Activated naive CD4-positive, alpha-beta T cell treated with anti-CD3 and anti-CD28 coated beads for 36 hours (primary cell): ENCODE measurements at regions not wholly inside any gene's neighbourhood (a gene's known extent, or its start where the extent isn't known, plus 50 kb on each side); places are given as distances from the start of the nearest gene placed in this dataset.

Experiments
- CTCF ChIA-PET: fragments of 350-600 bp; sonication (Branson Sonifier 250); formaldehyde crosslinking; loops from one replicate; lab custom pipeline; 2021; ENCODE audit warnings: antibody characterized with exemption; lab: Charles Lee
- DNase-seq: peaks from one replicate; pipeline ENCODE4 v3.0.0-alpha.2; 2020
- H3K27ac Mint-ChIP-seq: one replicate; pipeline ENCODE4 v1.8.0; 2021; ENCODE audit warnings: mild to moderate bottlenecking, mixed read lengths
- H3K27me3 Mint-ChIP-seq: one replicate; pipeline ENCODE4 v1.8.0; 2021; ENCODE audit warnings: low read depth, mixed read lengths
- H3K36me3 Mint-ChIP-seq: one replicate; pipeline ENCODE4 v1.8.0; 2021; ENCODE audit warnings: low read depth, mixed read lengths
- H3K4me1 Mint-ChIP-seq: one replicate; pipeline ENCODE4 v1.8.0; 2021; ENCODE audit warnings: low read depth, mixed read lengths
- H3K4me3 Mint-ChIP-seq: one replicate; pipeline ENCODE4 v1.8.0; 2021; ENCODE audit warnings: mild to moderate bottlenecking, moderate library complexity, mixed read lengths
- H3K9me3 Mint-ChIP-seq: one replicate; pipeline ENCODE4 v1.8.0; 2021; ENCODE audit warnings: mixed read lengths
- intact Hi-C: fragments of 100-400 bp; cut with micrococcal nuclease; formaldehyde crosslinking; loops from one replicate; pipeline ENCODE4 v1.15.1; 2023

DNA sequence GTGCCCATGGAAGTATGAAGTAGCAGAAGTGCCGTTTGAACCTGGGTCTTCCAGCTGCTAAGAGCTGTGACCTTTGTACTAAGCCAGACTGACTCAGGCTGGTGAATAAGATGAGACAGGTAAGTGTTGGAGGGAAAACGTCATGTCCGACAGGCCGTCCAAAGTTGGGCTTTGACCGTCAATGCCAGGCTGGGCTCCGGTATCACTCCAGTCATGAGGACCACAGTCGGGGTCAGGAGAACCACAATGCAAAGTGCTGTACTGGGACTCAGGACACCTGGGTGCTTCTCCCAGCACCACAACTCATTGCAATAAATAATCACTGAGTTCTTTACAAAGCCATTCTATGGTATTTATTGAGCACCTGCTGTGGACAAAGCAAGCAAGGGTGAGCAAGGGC, 268.6 kb downstream of the HAPSTR1 start:
- Mint-ChIP-seq H3K4me1 (no peaks in the 10 kb centered on the region), H3K36me3 (no peaks in the 10 kb centered on the region), H3K27me3 (no peaks in the 10 kb centered on the region), H3K9me3 (peaks cover 23% of the 10 kb centered on the region), H3K4me3 (no peak overlapping the region), H3K27ac (no peak overlapping the region)
- intact Hi-C loops: no loop called here
- no peak for DNase-seq
- CTCF ChIA-PET: no interaction called here

DNA sequence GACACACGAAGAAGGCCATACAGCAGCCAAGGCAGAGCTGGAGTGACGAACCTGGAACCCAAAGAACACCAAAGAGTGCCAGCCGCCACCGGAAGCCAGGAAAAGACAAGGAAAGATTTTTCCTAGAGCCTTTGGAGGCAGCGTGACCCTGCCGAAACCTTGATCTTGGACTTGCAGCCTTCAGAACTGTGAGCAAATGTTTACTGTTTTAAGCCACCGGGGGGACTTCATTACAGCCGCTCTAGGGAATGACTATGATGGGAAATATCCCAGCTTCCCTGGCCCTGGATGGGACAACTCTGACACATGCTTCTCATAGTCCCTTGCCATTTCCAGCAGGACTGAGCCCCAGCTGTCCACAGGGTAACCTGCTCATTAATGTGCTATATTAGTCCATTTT, 270.6 kb downstream of the HAPSTR1 start:
- DNase-seq: no peak
- Mint-ChIP-seq H3K27me3 (no peaks in the 10 kb centered on the region), H3K4me3 (no peak overlapping the region), H3K27ac (no peak overlapping the region), H3K9me3 (peaks cover 8% of the 10 kb centered on the region), H3K4me1 (no peaks in the 10 kb centered on the region), H3K36me3 (no peaks in the 10 kb centered on the region)
- intact Hi-C loops: no loop called here
- CTCF ChIA-PET: no interaction called here

DNA sequence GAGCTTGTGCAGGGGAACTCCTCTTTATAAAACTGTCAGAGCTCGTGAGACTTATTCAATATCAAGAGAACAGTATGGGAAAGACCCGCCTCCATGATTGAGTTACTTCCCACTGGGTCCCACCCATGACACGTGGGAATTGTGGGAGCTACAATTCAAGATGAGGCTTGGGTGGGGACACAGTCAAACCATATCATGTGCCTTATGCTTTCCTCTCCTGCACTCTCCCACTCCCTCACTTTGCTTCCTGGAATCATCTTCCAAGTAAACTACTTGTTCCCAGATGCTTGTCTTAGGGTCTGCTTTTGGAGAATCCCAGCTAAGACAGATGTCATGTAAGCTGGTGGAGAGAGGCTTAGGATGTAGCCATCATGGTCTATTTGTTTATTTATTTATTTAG, 271.2 kb downstream of the HAPSTR1 start:
- Mint-ChIP-seq H3K36me3 (no peaks in the 10 kb centered on the region), H3K27me3 (no peaks in the 10 kb centered on the region), H3K4me3 (no peak overlapping the region), H3K9me3 (peaks cover 4% of the 10 kb centered on the region), H3K4me1 (no peaks in the 10 kb centered on the region), H3K27ac (no peak overlapping the region)
- CTCF ChIA-PET: no interaction called here
- no peak for DNase-seq
- intact Hi-C loops: no loop called here

DNA sequence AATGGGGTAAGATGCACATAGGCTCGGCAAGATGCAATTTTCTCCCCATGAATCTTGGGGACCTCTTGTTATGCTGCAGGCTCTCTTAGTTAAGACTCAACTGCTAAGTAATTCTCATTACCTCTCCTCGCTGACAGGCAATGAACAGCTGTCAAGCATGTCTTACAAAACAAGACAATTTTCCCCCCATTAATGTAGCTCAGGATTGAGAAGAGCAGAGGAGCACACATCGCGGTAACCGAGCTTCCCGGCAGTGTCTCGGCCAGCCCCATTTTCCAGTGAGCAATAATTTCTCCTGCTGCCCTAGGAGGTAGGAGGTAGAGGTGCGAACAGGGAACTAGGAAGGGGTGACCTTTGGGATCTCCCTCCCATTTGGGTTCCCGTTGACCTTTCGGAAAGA, 272.1 kb downstream of the HAPSTR1 start:
- CTCF ChIA-PET: no interaction called here
- peaks cover 4% of the 10 kb centered on the region for H3K9me3 Mint-ChIP-seq
- no peaks in the 10 kb centered on the region for H3K27me3 Mint-ChIP-seq
- H3K4me3 Mint-ChIP-seq: no peak overlapping the region
- H3K27ac Mint-ChIP-seq: no peak overlapping the region
- no peak for DNase-seq
- H3K36me3 Mint-ChIP-seq: no peaks in the 10 kb centered on the region
- intact Hi-C loops: no loop called here
- no peaks in the 10 kb centered on the region for H3K4me1 Mint-ChIP-seq

DNA sequence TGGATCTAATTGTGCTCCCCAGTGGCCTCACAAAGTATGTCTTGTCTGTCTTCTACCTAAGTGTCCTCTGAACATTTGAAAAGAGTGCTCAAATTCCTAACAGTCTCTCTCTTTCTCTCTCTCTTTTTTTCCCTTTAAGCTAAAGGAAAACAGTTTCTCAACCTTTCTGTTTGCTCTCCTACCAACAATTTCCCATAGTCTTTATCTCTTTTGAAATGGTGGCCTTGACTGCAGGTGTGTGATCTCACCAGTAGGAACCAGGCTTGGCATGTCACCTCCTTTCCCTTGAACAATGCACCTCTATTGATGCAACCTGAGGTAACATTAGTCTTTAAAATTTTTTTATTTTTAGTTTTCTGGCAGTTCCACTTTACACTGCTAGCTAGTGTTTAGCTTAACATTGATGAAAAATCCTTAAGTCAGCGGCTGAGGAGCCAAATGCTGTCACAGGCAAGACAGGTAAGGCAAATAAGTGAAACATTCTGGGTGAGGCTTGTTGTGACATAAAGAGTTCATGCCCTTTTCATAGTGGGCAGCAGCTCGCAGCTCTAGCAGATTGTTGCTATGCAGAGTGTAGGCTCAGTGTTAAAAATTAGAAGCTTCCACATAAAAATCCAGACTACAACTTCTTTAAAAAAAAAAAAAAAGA, 273.4 kb downstream of the HAPSTR1 start:
- Mint-ChIP-seq H3K9me3 (peaks cover 2% of the 10 kb centered on the region), H3K4me3 (no peak overlapping the region), H3K4me1 (no peaks in the 10 kb centered on the region), H3K27me3 (no peaks in the 10 kb centered on the region), H3K36me3 (no peaks in the 10 kb centered on the region), H3K27ac (no peak overlapping the region)
- intact Hi-C loops: no loop called here
- CTCF ChIA-PET: no interaction called here
- no peak for DNase-seq

DNA sequence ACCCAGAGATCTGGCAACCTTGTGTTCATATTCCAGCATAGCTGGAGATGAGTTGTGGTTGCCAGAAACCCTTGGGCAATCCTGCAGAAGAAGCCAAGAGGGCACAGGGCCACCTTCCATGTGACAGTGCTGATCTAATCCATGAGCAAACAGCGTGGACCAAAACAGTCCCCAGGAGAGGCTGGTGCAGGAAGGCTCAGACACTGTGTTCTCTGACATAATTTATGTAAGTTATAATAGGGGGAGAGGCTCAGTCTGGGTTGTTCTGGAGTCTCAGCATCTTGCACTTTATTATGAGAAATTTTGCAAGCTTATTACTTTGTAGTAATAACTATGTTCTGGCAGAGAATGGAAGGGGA, 273.9 kb downstream of the HAPSTR1 start:
- no peak overlapping the region for H3K27ac Mint-ChIP-seq
- no peaks in the 10 kb centered on the region for H3K36me3 Mint-ChIP-seq
- CTCF ChIA-PET: no interaction called here
- no peak overlapping the region for H3K4me3 Mint-ChIP-seq
- no peak for DNase-seq
- intact Hi-C loops: no loop called here
- H3K27me3 Mint-ChIP-seq: no peaks in the 10 kb centered on the region
- no peaks in the 10 kb centered on the region for H3K4me1 Mint-ChIP-seq
- H3K9me3 Mint-ChIP-seq: peaks cover 2% of the 10 kb centered on the region

DNA sequence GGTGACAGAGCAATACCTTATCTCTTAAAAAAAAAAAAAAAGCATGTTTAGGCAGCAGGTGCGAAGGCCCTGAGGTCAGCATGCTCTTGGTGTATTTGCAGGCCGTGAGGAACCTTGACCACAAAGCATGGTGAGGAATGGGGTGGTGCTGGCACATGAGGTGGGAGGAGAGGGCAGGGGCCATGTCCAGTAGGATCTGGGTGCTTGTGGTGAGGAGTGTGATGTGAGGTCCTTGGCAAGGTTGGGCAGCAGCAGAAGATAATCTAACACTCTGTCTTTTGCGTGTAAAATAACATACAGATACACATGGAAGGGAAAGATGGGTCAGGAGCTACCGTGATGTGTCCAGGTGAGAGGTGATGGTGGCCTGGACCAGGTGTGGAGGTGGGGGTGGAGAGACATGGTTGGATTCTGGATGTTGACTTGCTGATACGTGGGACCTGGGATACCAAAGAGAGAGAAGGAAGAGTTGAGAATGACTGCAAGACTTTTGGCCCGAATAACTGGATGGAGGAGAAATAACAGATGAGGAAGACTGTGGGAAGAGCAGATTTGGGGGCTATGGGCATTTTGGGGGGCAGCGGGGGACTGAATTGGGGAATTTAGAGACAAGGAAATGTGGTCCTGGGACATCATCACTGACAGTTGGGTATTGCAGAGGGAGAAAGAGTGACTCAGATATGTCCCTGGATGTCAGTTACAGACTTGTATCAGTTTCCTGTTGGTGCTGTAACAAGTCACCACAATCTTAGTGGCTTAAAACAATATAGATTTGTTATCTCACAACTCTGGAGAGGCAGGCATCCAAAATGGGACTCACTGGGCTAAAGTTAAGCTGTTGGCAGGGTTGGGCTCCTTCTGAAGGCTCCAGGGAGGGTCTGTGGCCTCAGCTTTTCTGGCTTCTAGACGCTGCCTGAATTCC, 274.9 kb downstream of the HAPSTR1 start:
- Mint-ChIP-seq H3K36me3 (no peaks in the 10 kb centered on the region), H3K4me1 (no peaks in the 10 kb centered on the region), H3K9me3 (peaks cover 2% of the 10 kb centered on the region), H3K27ac (no peak overlapping the region), H3K4me3 (no peak overlapping the region), H3K27me3 (no peaks in the 10 kb centered on the region)
- intact Hi-C loops: no loop called here
- CTCF ChIA-PET: no interaction called here
- no peak for DNase-seq

DNA sequence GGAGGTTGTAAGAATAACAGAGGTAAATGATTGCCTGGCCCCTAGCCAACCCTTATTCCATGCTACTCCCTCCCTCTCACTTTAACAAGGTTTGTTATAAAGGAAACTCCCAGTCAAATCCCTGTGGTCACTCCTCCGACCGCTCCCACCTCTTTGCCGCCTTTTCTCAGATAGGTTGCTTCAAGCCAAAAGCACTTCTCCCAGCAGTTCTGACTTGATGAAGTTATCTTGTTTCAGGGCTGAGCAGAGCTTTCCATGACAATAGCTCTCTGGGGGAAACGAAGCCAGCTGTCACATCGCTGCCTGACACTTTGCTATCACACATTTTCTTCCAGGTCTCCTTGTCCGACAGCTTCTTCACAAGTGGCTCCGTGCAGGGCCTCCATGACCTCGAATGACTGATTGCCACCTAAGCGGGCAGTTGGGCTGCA, 278.6 kb downstream of the HAPSTR1 start:
- no peaks in the 10 kb centered on the region for H3K36me3 Mint-ChIP-seq
- CTCF ChIA-PET: no interaction called here
- no peaks in the 10 kb centered on the region for H3K27me3 Mint-ChIP-seq
- intact Hi-C loops: no loop called here
- no peaks in the 10 kb centered on the region for H3K4me1 Mint-ChIP-seq
- no peak for DNase-seq
- H3K27ac Mint-ChIP-seq: no peak overlapping the region
- H3K9me3 Mint-ChIP-seq: peaks cover 2% of the 10 kb centered on the region
- H3K4me3 Mint-ChIP-seq: no peak overlapping the region

DNA sequence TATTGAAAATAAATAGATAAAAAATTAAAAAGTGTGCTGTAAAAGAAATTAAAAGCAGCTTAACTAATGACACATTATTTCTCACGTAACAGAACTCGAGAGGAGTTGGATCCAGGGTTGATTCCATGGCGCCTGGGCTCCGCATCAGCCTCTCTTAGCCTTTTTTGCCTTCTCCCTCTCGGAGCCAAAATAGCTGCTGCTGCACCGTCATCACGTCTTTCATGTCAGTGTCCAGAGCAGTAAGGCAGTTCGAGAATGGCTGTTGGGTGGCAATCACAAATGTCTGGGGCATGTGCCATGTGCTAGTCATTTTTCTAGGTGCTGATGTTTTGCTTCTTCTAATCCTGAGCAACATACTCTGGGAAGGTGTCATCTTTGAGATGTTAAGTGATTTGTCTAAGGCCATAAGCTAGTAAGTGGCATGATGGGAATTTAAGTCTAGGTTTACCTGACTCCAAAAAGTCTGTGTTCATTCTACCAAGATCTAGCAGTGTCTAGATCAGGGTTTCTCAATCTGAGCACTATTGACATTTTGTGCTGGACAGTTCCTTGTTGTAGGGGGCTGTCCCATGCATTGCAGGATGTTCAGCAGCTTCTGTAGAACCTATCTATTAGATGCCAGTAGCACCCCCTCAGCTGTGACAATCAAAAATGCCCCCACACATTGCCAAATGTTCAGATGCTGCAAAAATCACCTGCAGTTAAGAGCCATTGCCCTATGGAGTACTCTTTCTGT, 280.4 kb downstream of the HAPSTR1 start:
- peaks cover 2% of the 10 kb centered on the region for H3K9me3 Mint-ChIP-seq
- H3K4me3 Mint-ChIP-seq: no peak overlapping the region
- H3K36me3 Mint-ChIP-seq: no peaks in the 10 kb centered on the region
- no peaks in the 10 kb centered on the region for H3K27me3 Mint-ChIP-seq
- CTCF ChIA-PET: interaction anchor here (0.6 kb wide), 2 partner anchors 152 to 686 kb away, joined by 3 read pairs; no protein-coding TSS in a partner anchor
- H3K4me1 Mint-ChIP-seq: no peaks in the 10 kb centered on the region
- no peak for DNase-seq
- no peak overlapping the region for H3K27ac Mint-ChIP-seq
- intact Hi-C loops: no loop called here

DNA sequence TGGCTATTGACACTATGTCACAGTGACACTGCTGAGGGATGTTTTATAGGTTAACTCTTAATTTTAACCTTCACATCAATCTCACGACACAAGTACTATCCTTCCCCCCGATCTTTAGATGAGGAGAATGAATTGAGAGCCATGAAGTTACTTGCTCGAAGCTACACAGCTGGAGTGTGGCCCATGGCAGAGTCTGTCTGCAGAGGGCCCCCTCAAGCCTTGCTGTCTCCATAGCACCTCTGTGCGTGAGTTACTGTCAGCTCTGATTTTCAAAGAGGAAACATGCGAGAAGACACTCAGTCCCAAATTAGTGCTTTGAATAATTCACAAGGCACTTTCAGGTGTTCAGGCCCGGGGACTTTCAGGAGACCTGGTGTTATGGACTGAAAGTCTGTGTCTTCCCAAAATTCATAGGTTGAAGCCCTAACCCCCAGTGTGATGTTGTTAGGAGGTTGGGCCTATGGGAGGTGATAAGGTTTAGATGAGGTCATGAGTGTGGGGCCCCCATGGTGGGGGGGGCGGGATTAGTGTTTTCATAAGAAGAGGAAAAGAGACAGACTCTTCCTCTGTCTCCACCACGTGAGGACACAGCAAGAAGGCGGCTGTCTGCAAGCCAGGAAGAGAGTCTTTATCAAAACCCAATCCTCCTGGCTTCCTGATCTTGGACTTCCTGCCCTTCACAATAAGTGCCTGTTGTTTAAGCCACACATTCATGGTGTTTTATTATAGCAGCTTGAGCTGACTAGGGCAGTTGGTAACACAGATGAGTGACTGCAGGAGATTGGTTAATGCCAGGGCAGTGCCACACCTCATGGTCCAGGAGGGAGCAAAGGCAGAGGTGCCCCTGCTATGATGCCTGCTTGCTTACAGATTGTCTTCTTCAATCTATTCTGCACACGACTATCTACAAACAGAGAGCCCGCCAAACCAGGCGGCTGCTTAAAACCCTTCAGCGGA, 281.8 kb downstream of the HAPSTR1 start:
- peaks cover 2% of the 10 kb centered on the region for H3K9me3 Mint-ChIP-seq
- H3K4me3 Mint-ChIP-seq: no peak overlapping the region
- H3K36me3 Mint-ChIP-seq: no peaks in the 10 kb centered on the region
- intact Hi-C loops: no loop called here
- no peaks in the 10 kb centered on the region for H3K4me1 Mint-ChIP-seq
- CTCF ChIA-PET: no interaction called here
- H3K27me3 Mint-ChIP-seq: no peaks in the 10 kb centered on the region
- DNase-seq: no peak
- no peak overlapping the region for H3K27ac Mint-ChIP-seq

DNA sequence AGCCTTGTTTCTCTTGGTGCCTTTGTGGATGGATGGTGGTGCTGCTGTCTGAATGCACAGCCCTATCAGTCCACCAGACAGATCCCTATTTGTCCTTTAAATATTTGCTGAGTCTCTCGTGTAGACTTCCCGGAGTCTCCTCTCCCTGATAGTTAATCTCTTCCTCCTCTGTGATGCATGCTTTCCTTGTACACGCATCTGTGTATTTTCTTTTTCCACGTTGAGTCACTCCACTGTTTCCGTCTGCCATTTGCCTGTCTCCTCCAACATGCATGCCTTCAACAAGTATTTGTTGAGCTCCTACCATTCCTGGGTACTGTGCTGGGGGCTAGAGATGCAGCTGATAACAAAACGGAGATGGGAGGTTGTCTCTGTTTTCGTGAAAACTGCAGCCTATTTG, 282.6 kb downstream of the HAPSTR1 start:
- DNase-seq: no peak
- Mint-ChIP-seq H3K9me3 (peaks cover 2% of the 10 kb centered on the region), H3K27me3 (no peaks in the 10 kb centered on the region), H3K27ac (no peak overlapping the region), H3K36me3 (no peaks in the 10 kb centered on the region), H3K4me3 (no peak overlapping the region), H3K4me1 (no peaks in the 10 kb centered on the region)
- CTCF ChIA-PET: no interaction called here
- intact Hi-C loops: no loop called here

DNA sequence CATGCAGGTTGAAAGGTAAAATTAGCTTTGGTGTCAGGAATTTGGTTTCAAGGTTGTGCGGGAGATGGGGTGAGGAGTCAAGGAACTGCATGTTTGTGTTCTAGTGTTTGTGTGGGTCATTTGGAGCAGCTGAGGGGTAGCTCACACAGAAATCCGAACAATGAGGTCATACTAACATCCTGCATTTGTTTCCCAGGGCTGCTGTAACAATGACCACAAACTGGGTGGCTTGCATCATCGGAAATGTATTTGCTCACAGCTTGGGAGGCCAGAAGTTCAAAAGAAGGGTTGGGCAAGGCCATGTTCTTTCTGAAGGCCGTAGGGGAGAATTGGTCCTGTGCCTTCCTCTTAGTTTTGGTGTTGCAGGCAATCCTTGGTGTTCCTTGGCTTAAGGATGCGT, 287.4 kb downstream of the HAPSTR1 start:
- CTCF ChIA-PET: no interaction called here

More for the DNA sequence above, 287.4 kb downstream of the HAPSTR1 start:
- Mint-ChIP-seq H3K4me3 (no peak overlapping the region), H3K4me1 (no peaks in the 10 kb centered on the region), H3K9me3 (peaks cover 3% of the 10 kb centered on the region), H3K36me3 (no peaks in the 10 kb centered on the region), H3K27me3 (peaks cover 4% of the 10 kb centered on the region), H3K27ac (no peak overlapping the region)
- DNase-seq: no peak
- intact Hi-C loops: no loop called here
